ENCODE measurements at regions not wholly inside any gene's neighbourhood (a gene's known extent, or its start where the extent isn't known, plus 50 kb on each side); places are given as distances from the start of the nearest gene placed in this dataset.
"Not testable (repeated sequence)": the region's sequence is repeated elsewhere in the genome, so short reads cannot be mapped to it uniquely, and the experiment has no call there.

- ATAC-seq, result not testable (repeated sequence)
These were observed 177.6 kb upstream of the PLGLB1 start for GRCh38 chr2:87199228-87199627.

DNA sequence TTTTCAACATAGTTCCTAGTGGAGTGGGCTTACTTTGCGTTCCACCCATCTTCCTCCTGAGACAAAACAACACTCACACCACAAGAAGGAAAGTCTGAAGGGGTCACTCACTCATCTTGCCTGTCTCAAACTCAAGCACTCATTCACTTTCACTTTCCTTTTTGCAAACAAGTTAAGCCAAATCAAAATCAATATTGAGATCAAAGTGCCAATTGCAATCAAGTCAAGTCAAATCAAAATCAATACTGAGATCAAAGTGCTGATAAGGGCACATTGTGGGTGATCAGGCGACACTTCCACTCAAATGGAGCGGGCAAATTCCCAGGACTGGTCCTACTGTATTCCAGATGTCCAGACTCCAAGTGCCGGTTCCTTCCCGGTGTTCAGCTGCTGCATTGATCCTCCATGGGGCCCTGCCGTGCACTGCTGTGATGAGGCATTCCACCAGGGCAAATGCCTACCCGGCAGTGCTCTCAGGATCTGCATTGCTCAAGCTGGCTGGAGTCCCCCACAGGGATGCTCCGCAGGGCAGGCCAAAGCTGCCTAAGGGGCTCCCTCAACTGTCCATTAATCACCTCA, 183.0 kb upstream of the PLGLB1 start:
- not testable (repeated sequence) for ATAC-seq

- not testable (repeated sequence) for ATAC-seq
These were observed 191.3 kb upstream of the PLGLB1 start for GRCh38 chr2:87212938-87213337.

DNA sequence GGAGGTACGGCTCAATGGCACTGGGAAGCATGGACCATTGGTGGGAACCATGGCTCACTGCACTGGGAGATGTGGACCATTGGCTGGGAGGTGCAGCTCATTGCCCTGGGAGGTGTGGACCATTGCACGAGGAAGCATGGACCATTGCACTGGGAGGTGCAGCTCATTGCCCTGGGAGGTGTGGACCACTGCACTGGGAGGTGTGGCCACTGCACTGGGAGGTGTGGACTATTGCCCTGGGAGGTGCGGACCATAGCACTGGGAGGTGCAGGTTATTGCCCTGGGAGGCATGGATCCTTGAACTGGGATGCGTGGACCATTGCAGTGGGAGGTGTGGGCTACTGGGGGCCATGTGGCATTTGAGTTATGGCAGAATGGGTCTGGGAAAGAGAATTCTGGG, 195.4 kb upstream of the PLGLB1 start:
- ATAC-seq, result not testable (repeated sequence)

- ATAC-seq, result peak; percentile 91 to 95
These were observed 196.2 kb upstream of the PLGLB1 start for GRCh38 chr2:87217741-87218410.

DNA sequence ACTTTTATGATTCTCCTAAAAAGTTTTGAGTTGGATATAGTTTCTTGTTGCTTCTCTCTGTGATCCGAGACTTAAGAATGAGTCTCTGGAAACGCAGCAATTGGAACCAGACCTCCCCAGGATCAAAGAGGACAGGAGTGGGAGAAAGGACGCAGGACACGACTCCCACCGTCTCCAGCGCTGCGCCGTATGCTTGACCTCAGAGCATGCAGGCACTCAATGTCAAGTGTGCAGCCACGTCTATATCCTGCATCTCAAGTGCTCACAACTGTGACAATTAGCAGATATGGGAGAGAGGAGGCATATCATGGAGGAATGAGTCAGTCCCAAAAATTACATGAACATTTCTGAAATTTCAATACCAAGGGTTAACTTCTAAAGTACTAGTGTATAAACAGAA, 199.0 kb upstream of the PLGLB1 start:
- not testable (repeated sequence) for ATAC-seq

GRCh38 chr2:87222131-87222530, 200.5 kb upstream of the PLGLB1 start:
- ATAC-seq, result not testable (repeated sequence)

- ATAC-seq, result not testable (repeated sequence)
These were observed 202.2 kb upstream of the PLGLB1 start for GRCh38 chr2:87223873-87224272.

GRCh38 chr2:87229091-87229689, 207.5 kb upstream of the PLGLB1 start:
- peak; percentile 80 to 83 for ATAC-seq

DNA sequence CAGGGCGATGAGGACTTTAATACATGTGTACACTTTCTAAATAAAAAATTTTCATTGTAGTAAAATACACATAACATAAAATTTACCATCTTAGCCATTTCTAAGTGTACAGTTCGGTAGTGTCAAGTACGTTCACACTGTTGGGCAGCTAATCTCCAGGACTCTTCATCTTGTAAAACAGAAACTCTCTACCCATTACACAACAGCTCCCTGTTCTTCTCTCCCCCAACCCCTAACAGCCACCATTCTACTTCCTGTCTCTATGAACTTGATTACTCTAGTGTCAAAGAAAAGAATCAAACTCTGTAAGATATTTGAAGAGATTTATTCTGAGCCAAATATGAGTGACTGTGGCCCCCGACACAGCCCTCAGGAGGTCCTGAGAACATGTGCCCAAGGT, 208.3 kb upstream of the PLGLB1 start:
- ATAC-seq, result not testable (repeated sequence)

DNA sequence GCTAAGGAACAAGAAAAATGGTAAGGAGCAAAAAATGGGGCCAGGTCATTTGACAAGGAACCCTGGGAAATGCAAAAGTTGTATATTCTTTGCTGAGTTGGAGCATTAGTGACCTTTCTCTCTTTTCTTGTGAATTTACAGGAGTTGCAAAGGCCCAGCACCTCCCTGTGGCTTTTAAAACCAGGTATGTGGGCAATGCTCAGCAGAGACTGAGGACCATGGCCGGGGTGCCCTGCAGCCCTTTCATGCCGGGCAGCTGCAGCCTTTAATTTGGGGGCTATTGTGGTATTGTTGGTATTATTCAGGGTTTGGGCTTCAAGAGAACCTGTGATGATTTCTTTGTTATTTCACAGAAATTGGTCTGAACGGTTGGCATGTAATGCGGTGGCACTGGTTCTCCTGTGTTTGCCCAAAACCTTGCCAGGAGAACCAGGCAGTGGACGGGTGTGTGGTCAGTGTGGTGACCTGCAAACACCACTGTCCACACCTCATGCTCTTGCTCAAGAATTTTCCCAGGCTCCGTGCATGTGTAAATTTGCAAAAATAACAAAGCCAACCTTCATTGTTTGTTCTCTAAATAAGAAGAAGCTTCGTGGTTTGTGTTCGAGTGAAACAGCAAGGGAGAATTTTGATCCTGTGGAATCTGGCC, 213.8 kb upstream of the PLGLB1 start:
- not testable (repeated sequence) for ATAC-seq

DNA sequence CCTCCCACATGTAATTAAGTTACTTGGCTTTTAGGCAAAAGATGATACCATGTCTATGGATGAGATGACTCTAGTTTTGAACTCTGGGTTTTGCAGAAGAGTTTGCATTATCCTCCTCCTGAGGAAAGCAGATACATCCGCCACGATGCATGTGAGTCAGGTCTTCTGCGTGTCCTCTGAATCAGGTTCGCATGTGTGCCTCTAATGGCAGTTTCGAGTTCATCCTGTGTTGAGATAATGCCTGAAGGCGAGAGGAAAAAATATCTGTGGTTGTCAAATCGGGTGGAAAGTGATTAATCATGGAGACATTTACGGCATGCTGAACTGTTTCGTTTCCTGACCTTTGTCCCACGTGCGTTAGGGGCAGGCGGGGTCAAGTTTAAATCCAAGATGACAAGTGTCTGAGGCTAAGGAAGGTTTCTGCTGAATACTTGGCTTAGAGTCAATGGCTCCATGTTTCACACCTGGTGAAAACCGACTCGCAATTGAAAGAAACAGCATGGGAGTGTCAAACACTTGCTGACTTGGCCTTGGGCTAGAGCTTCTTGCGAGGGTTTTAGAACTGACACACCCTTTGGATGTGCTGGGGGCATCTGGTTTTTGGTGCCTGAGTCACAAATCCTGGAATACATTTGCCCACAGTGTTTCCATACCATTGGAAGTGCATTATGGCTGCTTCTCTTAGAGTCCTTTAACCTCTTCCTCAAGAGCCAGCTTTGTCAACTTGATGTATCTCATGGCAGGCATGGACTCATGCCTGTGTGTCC, 216.1 kb upstream of the PLGLB1 start:
- ATAC-seq, result peak; percentile 73 to 84

DNA sequence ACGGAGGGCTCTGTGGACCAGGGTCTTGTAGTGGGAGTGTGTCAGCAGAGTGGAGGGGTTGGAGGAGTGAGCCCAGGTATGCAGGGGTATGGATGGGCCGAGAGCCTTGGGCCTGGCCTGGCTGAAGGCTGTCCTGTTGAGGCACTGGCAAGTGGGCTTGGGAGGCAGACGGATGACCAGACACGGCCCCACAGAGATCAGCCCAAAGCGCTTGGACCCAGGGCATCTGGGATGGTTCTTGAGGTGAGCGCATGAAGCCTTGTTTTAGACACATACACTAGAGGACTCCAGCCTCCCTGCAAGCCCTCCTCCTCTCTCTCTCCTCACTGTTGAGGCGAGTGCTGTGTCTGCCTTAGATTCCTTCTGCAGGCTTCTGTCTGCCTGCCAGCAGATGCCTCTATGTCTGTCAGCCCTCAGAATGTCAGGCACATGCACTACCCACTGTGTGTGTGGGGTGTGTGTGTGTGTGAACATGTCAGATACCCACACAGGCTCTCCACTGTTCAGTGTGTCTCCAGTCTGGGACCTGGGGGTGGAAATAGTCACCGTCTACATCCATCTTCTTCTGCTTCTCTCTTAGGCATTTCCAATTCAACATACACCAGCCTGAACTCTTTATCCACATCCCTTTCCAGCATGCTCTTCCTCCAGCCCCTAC, 218.0 kb upstream of the PLGLB1 start:
- peak; percentile 22 to 41 for ATAC-seq

DNA sequence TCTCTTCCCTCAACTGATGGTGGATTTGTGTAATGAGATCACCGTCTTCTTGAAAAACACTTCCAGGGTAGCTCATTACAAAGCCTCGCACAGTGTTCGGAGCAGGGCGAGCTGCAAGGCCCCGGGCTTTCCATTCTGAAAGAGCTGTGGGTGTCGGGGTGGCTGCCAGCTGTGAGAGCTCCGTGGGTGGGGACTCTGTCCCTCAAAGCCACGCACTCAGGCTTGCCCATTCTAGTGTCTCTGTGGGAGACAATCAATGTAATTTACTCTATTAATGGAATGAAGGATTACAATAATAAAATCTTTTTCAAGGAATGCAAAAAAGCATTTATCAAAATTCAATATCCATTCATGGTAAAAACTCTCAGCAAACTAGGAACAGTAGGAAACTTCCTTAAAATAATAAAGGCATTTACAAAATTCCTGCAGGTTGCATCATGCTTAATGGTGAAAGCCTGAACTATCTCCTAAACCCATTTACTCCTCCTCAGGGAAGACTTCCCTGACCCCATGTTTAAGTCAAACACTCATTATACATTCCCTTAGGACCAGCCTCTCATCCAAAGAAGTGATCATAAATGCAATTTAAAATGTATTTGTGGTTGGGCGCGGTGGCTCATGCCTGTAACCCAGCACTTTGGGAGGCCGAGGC, 224.5 kb upstream of the PLGLB1 start:
- ATAC-seq, result peak; percentile 44 to 69

DNA sequence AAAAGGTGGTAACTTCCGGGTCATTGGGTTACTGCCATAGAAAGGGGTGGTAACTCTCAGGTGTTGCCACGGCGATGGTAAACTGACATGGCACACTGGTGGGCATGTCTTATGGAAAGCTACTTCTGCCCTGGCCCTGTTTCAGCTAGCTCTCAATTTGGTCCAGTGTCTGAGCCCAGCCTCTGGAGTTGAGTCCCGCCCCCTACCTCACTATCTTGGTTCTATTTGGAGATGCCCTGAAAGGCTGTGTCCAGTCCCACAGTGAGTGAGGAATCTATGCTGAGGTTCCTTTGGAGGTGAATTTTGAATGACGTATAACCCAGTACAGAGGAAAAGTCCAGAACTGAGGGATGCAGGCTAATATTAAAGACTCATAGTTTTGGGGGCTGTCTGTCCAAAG, 230.4 kb upstream of the PLGLB1 start:
- ATAC-seq, result not testable (repeated sequence)

DNA sequence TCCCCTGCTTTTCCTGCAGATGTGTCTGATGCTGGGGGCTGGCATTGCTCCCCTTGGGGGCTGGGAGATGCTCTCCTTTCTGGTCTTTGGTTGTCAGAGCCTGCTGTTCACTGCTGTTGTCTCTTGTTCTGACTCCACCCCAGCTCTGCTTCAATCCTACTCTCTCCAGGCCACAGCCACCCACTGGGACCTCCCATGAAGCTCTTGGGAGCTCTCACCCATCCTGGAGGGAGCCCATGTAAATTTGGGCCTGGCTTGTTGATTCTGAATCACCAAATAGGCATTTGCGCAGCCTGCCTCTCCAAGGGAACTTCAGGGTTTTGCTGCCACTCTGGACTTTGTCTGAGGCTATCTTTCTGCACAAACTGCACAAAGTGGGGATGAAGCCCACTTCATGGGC, 232.9 kb upstream of the PLGLB1 start:
- ATAC-seq, result not testable (repeated sequence)

- ATAC-seq, result peak; percentile 57 to 58
These were observed 233.8 kb upstream of the PLGLB1 start for GRCh38 chr2:87255410-87255809.

DNA sequence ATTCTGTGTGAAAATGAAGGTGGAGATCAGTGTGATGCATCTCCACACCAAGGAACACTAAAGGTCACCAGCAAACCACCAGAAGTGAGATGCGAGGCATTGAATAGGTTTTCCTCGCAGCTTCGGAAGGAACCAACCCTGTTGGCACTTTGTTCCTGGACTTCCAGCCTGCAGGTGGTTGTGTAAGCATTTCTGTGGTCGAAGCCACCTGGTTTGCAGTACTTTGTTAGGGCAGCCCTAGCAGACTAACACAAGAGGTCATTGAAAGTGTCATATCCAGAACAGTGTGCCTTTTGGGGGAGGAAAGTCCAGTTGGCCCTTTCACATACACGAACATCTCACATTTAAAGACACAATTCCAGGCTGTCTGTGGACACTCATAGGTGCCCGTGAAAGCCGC, 237.2 kb upstream of the PLGLB1 start:
- not testable (repeated sequence) for ATAC-seq

- peak in 1 of 2 donors; percentile 31 for ATAC-seq
These were observed 240.6 kb upstream of the PLGLB1 start for GRCh38 chr2:87262184-87262702.

GRCh38 chr2:87263868-87264518, 242.3 kb upstream of the PLGLB1 start:
- peak in 1 of 2 donors; percentile 17 for ATAC-seq

- ATAC-seq, result not testable (repeated sequence)
These were observed 253.5 kb upstream of the PLGLB1 start for GRCh38 chr2:87275192-87275591.

Data from activated CD4-positive, CD25-positive, alpha-beta regulatory T cell treated with anti-CD3 and anti-CD28 coated beads, Interleukin-2, amount 50 U/mL, for 24 hours (primary cell).